NOMO-1 (cell line): ENCODE measurements at regions not wholly inside any gene's neighbourhood (a gene's known extent, or its start where the extent isn't known, plus 50 kb on each side); places are given as distances from the start of the nearest gene placed in this dataset.

Experiments
- DNase-seq, 2 experiments: peaks; one replicate each; lab custom pipeline; 2025; ENCODE audit not compliant: unreplicated experiment in 2 of 2; lab: John Stamatoyannopoulos, UW

GRCh38 chr11:109735128-109735527 is 313.1 kb downstream of the C11orf87 start:
- DNase-seq, result no peak

GRCh38 chr11:109739379-109739778 is 317.4 kb downstream of the C11orf87 start:
- DNase-seq, result no peak

- no peak for DNase-seq
Measured at GRCh38 chr11:109745996-109746625, 324.1 kb downstream of the C11orf87 start.

- peak; percentile 79 to 95 for DNase-seq
Measured at GRCh38 chr11:109747839-109748238, 325.8 kb downstream of the C11orf87 start.

GRCh38 chr11:109749476-109749875 is 327.5 kb downstream of the C11orf87 start:
- DNase-seq, result no peak

- no peak for DNase-seq
Measured at GRCh38 chr11:109750964-109751363, 329.0 kb downstream of the C11orf87 start.

GRCh38 chr11:109752212-109752825 is 330.3 kb downstream of the C11orf87 start:
- DNase-seq, result no peak

- no peak for DNase-seq
Measured at GRCh38 chr11:109756521-109756920, 334.5 kb downstream of the C11orf87 start.

- no peak for DNase-seq
Measured at GRCh38 chr11:109756951-109757350, 335.0 kb downstream of the C11orf87 start.

- DNase-seq, result no peak
Measured at GRCh38 chr11:109762546-109762945, 330.6 kb upstream of the ZC3H12C start.

GRCh38 chr11:109765709-109766311 is 327.4 kb upstream of the ZC3H12C start:
- DNase-seq, result no peak

GRCh38 chr11:109769858-109770257 is 323.3 kb upstream of the ZC3H12C start:
- no peak for DNase-seq

- DNase-seq, result no peak
Measured at GRCh38 chr11:109770323-109770722, 322.9 kb upstream of the ZC3H12C start.

GRCh38 chr11:109772892-109773291 is 320.3 kb upstream of the ZC3H12C start:
- DNase-seq, result no peak

- no peak for DNase-seq
Measured at GRCh38 chr11:109775686-109776085, 317.5 kb upstream of the ZC3H12C start.

GRCh38 chr11:109783014-109783413 is 310.2 kb upstream of the ZC3H12C start:
- DNase-seq, result no peak

- DNase-seq, result no peak
Measured at GRCh38 chr11:109783840-109784239, 309.4 kb upstream of the ZC3H12C start.

- no peak for DNase-seq
Measured at GRCh38 chr11:109784536-109784935, 308.7 kb upstream of the ZC3H12C start.

- no peak for DNase-seq
Measured at GRCh38 chr11:109785198-109785597, 308.0 kb upstream of the ZC3H12C start.

- no peak for DNase-seq
Measured at GRCh38 chr11:109785714-109786113, 307.5 kb upstream of the ZC3H12C start.

- DNase-seq, result no peak
Measured at GRCh38 chr11:109788948-109789490, 304.2 kb upstream of the ZC3H12C start.

- no peak for DNase-seq
Measured at GRCh38 chr11:109789901-109790300, 303.3 kb upstream of the ZC3H12C start.
